HEK293T (cell line): ENCODE measurements at regions not wholly inside any gene's neighbourhood (a gene's known extent, or its start where the extent isn't known, plus 50 kb on each side); places are given as distances from the start of the nearest gene placed in this dataset.
"Not testable (repeated sequence)": the region's sequence is repeated elsewhere in the genome, so short reads cannot be mapped to it uniquely, and the experiment has no call there.

Experiments used
- CTCF ChIA-PET: fragments of 350-600 bp; formaldehyde crosslinking; extraction: SDS; loops from one replicate; lab custom pipeline; 2021; ENCODE audit warnings: antibody characterized with exemption, inconsistent platforms; lab: Yijun Ruan, JAX
- POLR2A ChIA-PET: fragments of 350-600 bp; formaldehyde crosslinking; extraction: SDS; loops from one replicate; lab custom pipeline; 2020; ENCODE audit warnings: antibody characterized with exemption, inconsistent platforms; lab: Yijun Ruan, JAX
- DNase-seq: peaks from one replicate; pipeline ENCODE4 v3.0.0; 2012; ENCODE audit warnings: mixed read lengths; ENCODE audit errors: extremely low spot score
- ARNT ChIP-seq: fragments of 450-650 bp; IDR thresholded peaks from 2 replicates; pipeline ENCODE4 v1.6.1; 2017; ENCODE audit warnings: mild to moderate bottlenecking
- BHLHE40 ChIP-seq: fragments of 450-650 bp; IDR thresholded peaks from 2 replicates; pipeline ENCODE4 v1.6.1; 2016; ENCODE audit warnings: mild to moderate bottlenecking, moderate library complexity, borderline replicate concordance
- CTBP1 ChIP-seq: fragments of 450-650 bp; IDR thresholded peaks from 2 replicates; pipeline ENCODE4 v1.6.1; 2016; ENCODE audit warnings: borderline replicate concordance
- ELF4 ChIP-seq: fragments of 450-650 bp; IDR thresholded peaks from 2 replicates; pipeline ENCODE4 v1.6.1; 2017; ENCODE audit warnings: antibody characterized with exemption
- FOXA1 ChIP-seq: fragments of 450-650 bp; IDR thresholded peaks from 2 replicates; pipeline ENCODE4 v1.6.1; 2016; ENCODE audit warnings: mild to moderate bottlenecking
- FOXK2 ChIP-seq: fragments of 450-650 bp; IDR thresholded peaks from 2 replicates; pipeline ENCODE4 v1.6.1; 2016; ENCODE audit warnings: mild to moderate bottlenecking
- FOXM1 ChIP-seq: fragments of 450-650 bp; IDR thresholded peaks from 2 replicates; pipeline ENCODE4 v1.6.1; 2017; ENCODE audit warnings: mild to moderate bottlenecking, borderline replicate concordance
- HDGF ChIP-seq: fragments of 450-650 bp; IDR thresholded peaks from 2 replicates; pipeline ENCODE4 v1.6.1; 2017; ENCODE audit warnings: antibody characterized with exemption, borderline replicate concordance
- L3MBTL2 ChIP-seq: fragments of 450-650 bp; conservative IDR thresholded peaks from 2 replicates; pipeline ENCODE4 v1.6.1; 2016; ENCODE audit warnings: mild to moderate bottlenecking
- LEF1 ChIP-seq: fragments of 450-650 bp; IDR thresholded peaks from 2 replicates; pipeline ENCODE4 v1.6.1; 2017; ENCODE audit warnings: mild to moderate bottlenecking, borderline replicate concordance
- NFRKB ChIP-seq: fragments of 450-650 bp; IDR thresholded peaks from 2 replicates; pipeline ENCODE4 v1.6.1; 2016; ENCODE audit warnings: mild to moderate bottlenecking, moderate library complexity
- PKNOX1 ChIP-seq: fragments of 450-650 bp; IDR thresholded peaks from 2 replicates; pipeline ENCODE4 v1.6.1; 2016
- SP1 ChIP-seq: fragments of 450-650 bp; IDR thresholded peaks from 2 replicates; pipeline ENCODE4 v1.6.1; 2017
- SUZ12 ChIP-seq: fragments of 450-650 bp; IDR thresholded peaks from 2 replicates; pipeline ENCODE4 v1.6.1; 2016; ENCODE audit warnings: mild to moderate bottlenecking
- TARDBP ChIP-seq: fragments of 450-650 bp; IDR thresholded peaks from 2 replicates; pipeline ENCODE4 v1.6.1; 2016
- ZNF384 ChIP-seq: fragments of 450-650 bp; IDR thresholded peaks from 2 replicates; pipeline ENCODE4 v1.6.1; 2016

DNA sequence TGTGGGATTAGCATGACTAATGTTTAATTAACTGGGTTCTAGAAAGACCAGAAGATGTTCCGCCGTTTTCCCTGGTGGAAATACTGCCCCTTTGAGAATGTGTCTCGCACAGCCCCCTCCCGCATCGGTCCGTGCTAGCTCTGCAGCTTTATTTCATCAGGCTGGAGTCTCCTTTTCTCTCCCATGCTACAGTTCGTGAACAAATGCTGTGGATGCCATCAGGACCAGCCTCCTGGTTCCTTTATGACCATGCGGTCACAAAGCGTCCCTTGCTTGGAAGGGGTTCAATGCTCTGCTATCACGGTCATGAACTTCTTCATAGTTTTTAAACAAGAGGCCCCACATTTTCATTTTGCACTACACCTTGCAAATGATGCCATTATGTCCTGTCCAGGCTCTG is 157.7 kb upstream of the TMEM132C start:
- POLR2A ChIA-PET, result no interaction called here
- TF ChIP-seq SUZ12, result no peak
- TF ChIP-seq HDGF, result no peak
- TF ChIP-seq LEF1, result no peak
- TF ChIP-seq ARNT, result no peak
- TF ChIP-seq SP1, result no peak
- TF ChIP-seq L3MBTL2, result no peak
- DNase-seq, result no peak
- CTCF ChIA-PET, result no interaction called here

DNA sequence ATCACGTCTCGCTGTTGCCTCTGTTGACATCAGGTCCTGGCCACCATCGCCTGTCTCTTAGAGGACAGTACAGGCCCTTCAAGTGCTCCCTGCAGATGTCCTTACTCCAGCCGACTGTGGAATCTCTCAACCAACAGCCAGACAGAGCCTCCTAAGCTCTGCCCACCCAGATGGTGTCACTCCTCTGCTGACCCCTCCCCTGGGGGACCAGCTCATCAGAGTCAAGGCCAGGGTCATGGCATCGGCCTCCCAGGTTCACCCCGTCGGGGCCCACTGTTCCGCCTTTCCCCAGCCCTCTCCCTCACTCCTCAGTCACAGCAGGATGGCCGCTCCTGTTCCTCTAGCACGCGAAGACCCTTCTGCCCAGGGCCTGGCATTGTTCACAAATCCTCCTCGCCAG is 157.3 kb upstream of the TMEM132C start:
- no peak for TF ChIP-seq PKNOX1
- no peak for TF ChIP-seq BHLHE40
- no peak for TF ChIP-seq ELF4
- no peak for TF ChIP-seq FOXA1
- no peak for TF ChIP-seq HDGF
- no peak for TF ChIP-seq SP1
- no peak for TF ChIP-seq FOXK2
- no peak for TF ChIP-seq ZNF384
- CTCF ChIA-PET, result no interaction called here
- no peak for DNase-seq
- POLR2A ChIA-PET, result no interaction called here

- no peak for DNase-seq
- POLR2A ChIA-PET, result no interaction called here
- CTCF ChIA-PET, result no interaction called here
- no peak for TF ChIP-seq PKNOX1
- TF ChIP-seq TARDBP, result no peak
- TF ChIP-seq ARNT, result no peak
- no peak for TF ChIP-seq ZNF384
- no peak for TF ChIP-seq SP1
- no peak for TF ChIP-seq LEF1
- no peak for TF ChIP-seq HDGF
- no peak for TF ChIP-seq FOXM1
Observed at GRCh38 chr12:128111333-128111732, 155.6 kb upstream of the TMEM132C start.

DNA sequence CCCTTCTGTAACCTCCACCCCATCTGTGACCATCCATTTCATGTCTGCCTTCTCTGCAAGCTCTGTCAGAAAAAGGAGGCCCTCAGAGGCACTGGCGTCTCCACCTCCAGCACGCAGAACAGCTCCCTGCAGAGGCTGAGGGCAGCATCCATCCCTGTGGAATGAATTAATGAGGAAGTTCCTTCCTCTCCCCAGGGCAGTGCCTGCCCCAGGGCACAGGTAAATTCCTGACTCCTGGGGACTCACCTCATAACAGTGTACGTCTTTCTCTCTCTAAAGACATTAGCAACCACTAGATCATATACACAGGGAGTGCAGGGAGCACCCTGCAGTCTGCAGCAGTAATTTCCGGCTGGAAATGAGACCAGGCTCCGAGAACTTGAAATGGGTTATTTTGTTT is 155.0 kb upstream of the TMEM132C start:
- POLR2A ChIA-PET, result no interaction called here
- no peak for DNase-seq
- CTCF ChIA-PET, result no interaction called here
- TF ChIP-seq ARNT, result no peak
- no peak for TF ChIP-seq NFRKB
- no peak for TF ChIP-seq HDGF
- TF ChIP-seq CTBP1, result no peak
- TF ChIP-seq PKNOX1, result no peak
- no peak for TF ChIP-seq L3MBTL2
- TF ChIP-seq FOXK2, result no peak
- TF ChIP-seq FOXA1, result no peak

GRCh38 chr12:128113250-128113649 is 153.7 kb upstream of the TMEM132C start:
- CTCF ChIA-PET, result interaction anchor here (0.6 to 0.7 kb wide), 2 partner anchors 36 to 146 kb away, joined by 3 to 5 read pairs; no protein-coding TSS in a partner anchor
- POLR2A ChIA-PET, DNase-seq: not testable (repeated sequence)

GRCh38 chr12:128114485-128114884 is 152.5 kb upstream of the TMEM132C start:
- no peak for DNase-seq
- ChIA-PET CTCF (no interaction called here), POLR2A (no interaction called here)
- TF ChIP-seq FOXK2 (no peak), SP1 (no peak), ZNF384 (no peak), LEF1 (no peak)

DNA sequence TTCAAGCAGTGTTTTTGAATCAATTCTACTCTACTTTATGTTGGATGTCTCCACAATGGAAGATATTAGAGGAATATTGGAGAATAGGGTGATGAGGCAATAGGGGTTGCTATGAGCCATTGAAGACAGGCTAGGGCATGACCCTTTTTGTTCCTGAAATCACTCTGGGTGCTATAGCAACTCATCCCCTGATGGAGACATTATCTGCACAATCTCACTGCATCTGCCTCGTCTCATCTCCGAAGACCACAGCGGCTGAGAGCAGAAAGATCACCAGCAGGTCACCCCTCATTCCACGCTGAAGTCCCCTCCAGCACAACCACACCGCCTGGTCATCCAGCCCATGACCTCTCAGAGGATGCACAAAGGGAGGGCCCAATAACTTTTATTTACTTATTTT is 150.4 kb upstream of the TMEM132C start:
- ChIA-PET CTCF (no interaction called here), POLR2A (no interaction called here)
- TF ChIP-seq ARNT (no peak), LEF1 (no peak), SP1 (no peak), CTBP1 (no peak), PKNOX1 (no peak)
- DNase-seq, result no peak

DNA sequence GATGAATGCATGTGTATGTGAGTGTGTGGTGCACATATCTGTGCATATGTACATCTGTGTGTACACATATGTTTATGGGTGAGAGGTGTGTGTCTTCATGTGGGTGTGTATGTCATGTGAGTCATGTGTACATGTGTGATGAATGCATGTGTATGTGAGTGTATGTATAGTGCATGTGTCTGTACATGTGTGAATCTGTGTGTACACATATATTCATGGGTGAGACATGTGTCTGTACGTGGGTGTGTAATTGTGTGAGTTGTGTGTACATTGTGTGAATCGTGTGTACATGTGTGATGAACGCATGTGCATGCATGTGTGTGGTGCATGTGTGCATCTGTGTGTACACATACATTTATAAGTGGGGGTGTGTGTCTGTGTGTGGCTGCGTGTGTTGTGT is 146.9 kb upstream of the TMEM132C start:
- no peak for DNase-seq
- CTCF ChIA-PET, result no interaction called here
- no peak for TF ChIP-seq LEF1
- no peak for TF ChIP-seq FOXA1
- no peak for TF ChIP-seq L3MBTL2
- POLR2A ChIA-PET, result no interaction called here
